Hepatic stellate cell (primary cell): ENCODE measurements at regions not wholly inside any gene's neighbourhood (a gene's known extent, or its start where the extent isn't known, plus 50 kb on each side); places are given as distances from the start of the nearest gene placed in this dataset.
"Not testable (repeated sequence)": the region's sequence is repeated elsewhere in the genome, so short reads cannot be mapped to it uniquely, and the experiment has no call there.

Experiments
- DNase-seq: peaks from one replicate; pipeline ENCODE4 v3.0.0; 2011; ENCODE audit warnings: low spot score

DNA sequence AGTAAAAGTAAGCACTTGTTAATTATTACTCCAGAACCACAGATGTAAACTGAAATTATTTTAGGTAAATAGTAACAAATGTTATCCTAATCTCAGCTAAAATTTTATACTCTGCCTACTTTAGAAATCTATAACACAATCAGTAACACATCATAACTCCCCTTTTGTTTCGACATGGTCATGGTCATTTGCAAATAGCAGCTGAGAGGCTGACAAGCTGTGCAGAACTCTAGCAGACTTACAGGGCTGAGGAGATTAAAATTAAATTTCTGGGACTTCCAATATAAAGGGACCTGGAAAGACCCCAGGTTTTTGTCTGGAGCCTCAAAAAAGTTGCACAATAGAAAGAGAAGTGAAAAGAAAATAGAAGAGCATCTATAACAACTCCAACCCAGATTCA is 88.8 kb downstream of the PRL start:
- DNase-seq = no peak

DNA sequence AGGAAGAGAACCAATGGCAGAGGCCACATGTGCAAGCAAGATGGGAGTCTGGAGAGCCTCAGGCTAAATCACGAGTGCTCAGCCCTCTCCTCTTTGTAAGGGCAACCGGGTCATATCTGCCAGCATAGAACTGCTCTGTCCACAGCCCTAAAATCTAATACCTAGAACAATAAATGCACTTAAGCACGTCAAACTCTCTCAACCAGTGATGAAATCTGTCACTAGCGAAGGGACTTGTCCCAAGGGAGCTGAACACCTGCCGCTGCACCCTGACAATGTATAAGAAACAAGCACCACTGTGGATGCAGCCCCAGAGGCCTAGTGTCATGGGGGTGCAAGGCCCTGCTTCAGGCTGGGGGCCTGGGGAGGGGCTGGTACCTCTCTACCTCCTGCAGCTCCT is 82.5 kb downstream of the PRL start:
- no peak for DNase-seq

DNA sequence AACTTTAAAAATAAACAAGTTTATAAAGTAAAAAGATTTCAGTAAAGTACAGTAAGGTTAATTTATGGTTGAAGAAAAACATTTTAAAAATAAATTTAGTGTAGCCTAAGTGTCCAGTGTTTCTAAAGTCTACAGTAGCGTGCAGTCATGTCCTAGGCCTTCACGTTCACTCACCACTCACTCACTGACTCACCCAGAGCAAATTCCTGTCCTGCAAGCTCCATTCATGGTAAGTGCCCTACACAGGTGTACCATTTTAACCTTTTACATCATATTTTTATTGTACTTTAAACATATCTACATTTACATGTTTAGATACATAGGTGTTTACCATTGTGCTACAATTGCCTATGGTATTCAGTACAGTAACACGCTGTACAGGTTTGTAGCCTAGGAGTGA is 81.4 kb downstream of the PRL start:
- not testable (repeated sequence) for DNase-seq

DNA sequence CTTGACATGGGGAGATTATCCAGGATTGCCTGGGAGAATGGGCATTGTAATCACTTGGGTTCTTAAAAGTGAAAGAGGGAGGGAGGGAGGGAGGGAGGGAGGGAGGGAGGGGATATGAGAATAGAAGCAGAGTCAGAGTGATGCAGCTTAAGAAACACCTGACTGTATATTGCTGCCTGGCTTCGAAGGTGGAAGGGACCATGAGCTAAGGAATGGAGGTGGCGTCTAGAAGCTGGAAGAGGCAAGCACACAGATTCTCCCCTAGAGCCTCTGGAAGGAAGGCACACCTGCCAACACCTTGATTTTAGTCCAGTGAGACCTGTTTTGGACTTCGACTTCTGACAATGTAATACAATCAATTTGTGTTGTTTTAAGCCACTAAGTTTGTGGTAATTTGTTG is 78.4 kb downstream of the PRL start:
- no peak for DNase-seq

DNA sequence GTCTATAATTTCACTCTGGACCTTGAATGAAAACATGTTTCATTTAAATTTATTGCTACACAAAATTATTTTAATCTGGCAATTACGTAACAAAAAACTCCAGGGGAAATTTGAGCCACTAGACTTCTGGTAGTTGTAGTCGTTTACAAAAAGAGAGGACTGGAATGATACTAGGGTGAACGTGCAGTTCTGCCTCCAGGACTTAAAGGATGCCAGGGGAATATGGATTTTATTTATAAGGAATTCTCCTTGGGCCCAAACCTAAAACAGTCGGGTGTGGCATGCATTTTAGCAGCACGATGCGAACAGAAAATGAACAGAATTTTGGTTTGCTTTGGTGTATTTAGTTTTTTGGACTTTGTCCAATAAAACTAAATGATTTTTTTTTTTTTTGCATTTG is 76.9 kb downstream of the PRL start:
- DNase-seq = no peak

DNA sequence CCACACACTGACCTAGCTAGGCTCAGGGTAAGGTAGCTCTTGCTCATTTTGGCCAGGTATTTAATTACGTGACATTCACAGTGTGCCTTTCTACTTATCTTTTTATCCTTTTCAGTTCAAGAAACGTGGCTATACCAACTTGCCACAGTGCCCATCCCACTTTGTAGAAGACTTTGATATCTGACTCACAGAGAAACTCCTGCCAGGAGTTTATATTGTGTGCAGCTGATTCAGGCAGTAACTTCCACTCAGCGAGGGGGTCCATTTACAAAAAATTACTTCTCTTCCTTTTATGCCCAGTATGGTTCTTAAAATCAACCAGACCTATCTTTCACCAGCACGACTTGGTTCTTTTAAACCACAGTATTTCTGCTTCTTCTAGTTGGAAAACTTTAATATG is 75.6 kb downstream of the PRL start:
- no peak for DNase-seq

DNA sequence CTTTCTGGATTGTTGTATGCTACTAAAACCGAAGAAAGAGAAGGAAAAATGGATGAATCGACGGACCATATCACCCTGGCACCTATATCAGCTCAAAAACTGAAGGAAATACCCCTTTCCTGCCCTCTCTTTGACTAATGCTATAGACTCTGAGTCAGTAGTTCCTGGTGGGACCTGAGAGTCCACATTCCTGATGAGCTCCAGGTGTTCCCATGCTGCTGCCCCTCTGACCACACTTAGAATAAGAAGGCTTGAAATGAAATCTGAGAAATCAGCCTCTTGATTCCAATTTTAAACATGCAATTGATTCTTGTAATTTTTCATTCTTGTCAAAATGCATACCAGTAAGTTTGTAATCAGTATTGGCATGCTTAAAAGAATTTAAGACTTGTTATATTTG is 75.2 kb downstream of the PRL start:
- no peak for DNase-seq

DNA sequence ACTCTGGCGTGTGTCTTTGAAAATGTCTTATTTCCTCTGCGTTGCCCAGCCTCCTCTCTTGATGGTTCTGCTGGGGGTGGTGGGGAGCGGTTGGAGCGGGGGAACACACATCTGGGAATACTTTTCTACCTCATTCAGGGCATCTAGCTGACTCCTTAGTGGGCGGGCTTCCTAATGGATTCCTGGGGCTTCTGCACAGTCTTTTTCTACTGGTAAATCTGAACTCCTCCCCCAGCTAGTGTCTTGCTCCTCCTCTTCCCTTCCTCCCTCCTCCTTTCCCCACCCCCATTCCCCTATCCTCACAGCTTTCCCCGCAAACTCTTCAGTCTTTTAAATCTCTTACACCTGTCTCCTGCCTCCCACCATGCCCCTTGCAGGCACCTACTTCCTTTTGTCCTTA is 74.4 kb downstream of the PRL start:
- DNase-seq = no peak

DNA sequence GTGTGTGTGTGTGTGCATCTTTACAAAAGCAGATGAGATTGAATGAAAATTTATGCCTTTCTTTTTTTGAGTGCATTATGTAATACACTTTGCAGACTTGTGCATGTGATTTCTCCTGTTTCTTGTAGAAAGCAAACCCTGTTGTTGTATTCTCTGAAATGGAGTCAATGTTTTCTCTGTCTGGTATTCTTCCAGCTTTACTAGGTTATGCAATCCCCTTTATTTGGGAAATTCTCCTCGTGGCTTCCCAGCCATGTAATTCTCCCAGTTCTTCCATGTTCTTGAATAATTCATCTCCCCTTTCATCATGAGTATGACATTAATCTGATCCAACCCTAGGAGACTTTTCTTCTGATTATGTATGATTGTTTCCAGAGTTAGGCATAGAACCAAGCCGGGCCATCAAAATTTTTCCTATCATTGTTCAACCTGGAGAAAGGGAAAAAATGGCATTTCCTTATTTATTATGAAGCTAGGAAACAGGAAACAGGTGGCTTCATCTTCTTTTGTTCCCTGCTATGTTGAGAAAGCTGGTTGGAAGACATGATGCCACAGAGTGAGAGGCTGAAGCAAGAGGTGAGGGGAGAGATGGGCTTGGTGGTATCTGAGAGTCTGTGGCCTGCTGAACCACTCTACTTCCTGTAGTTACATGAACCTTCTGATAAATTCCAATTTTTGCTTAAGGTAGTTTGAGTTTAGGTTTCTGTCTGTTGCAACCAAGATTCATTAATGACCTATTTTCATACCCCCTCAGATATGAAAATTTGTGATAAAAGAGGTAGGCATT is 68.8 kb downstream of the PRL start:
- DNase-seq = no peak

DNA sequence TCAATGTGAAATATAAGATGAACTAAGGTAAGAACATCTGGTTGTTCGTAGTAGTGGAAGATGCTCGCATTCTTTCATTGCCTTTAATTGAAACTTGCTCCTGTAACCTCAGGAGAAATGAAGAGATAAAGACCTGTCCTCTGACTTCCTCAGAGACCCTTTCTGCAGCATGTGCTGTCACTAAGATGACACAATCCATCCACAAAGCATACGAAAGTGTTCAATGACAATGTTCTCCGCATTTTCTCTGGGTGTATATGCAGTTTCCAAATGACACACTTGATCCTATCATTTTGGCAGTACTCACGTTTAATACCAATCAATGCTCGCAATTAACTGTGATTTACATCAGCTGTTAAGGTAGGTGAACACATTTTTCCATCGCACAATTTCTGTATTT is 65.8 kb downstream of the PRL start:
- no peak for DNase-seq

DNA sequence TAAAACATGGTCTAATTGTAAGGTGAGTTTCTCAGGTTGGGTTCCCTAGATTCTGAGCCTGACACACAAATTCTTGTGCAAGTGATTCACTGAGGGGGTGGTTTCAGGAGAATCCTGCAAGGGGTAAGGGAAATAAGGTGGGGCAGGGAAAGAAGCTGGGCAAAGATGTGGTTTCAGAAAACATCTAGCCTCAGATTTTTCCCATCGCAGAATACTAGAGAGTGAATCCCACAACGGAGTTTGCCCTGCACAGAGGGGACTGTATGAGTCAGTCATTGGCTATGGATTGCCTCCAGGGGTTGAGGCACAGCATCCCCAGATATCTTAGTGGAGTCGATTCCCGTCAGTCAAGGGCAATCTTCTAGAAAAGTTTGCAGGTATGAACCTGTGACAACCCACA is 65.2 kb downstream of the PRL start:
- DNase-seq = no peak

DNA sequence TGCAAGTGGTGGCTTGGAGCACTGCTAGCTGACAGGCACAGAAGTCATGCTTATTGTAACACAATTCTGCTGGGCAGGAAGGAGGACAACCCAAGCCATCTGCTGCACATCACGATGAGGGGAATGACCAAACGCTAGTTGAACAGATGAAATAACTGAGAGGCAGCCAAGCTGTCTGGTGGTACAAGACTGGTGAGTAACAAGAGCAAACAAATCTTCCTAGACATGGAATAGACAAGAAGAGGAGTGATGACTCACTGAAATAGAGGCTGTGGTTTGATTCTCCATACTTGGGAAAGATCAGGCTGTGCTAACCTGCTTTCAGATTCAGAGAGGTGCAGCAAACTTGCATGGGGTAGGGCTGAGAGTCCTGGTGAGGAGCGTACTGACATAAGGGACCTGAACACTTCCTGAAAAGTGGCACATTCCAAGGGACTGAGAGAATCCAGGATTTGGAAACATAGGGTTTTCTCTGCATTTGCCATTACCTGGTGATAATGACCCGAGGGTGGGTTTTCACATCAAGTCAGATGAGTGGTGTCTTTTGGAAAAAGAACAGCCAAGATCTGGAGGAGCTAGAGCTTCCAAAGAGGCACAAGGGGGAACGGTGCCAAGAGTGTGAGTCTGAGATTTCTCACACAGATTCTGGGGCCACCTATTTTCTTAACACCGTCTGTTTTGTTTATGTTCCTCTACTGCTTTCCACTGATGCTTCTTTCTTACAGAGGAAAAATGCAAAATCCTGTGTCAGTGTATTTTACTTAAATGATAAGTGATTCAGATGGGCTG is 60.0 kb downstream of the PRL start:
- peak; percentile 22 for DNase-seq
